ENCODE measurements at regions not wholly inside any gene's neighbourhood (a gene's known extent, or its start where the extent isn't known, plus 50 kb on each side); places are given as distances from the start of the nearest gene placed in this dataset.
A peak's percentile ranks its signal among the peaks of the same experiment; 100 is the strongest.

DNA sequence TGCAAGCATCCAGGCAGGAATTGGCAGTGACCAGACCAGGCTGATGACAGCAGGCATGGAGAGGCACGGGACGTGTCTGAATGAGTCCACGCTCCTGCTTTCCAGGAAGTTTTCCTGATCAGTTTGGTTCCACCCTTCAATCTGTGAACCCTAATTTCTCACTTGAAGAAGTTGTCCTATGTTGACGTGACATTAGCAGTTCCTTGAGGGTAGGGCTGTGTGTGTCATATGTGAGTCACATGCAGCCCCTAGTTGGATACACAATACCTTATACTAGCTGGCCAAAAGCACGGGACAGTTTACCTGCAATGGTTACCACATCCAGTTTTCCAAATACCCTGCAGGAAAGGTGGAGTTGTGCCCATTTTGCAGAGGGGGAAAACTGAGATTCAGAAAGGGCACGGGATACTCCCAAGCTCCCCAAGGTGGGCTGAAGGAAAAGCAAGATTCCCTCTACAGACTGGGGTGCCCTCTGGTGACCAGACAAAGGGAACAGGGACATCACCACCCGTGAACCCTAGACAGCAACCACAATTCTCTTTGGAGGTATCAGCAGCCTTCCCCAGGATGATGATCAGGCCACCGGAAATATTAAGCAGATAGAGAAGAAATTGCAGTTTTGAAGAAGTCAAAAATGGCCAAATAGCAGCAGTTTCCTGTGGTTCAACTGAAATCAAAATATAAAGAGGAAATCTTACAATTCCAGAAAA lies 194.5 kb downstream of the PHETA1 start:
- peak; percentile 44 to 62 (median 50) for DNase-seq

DNA sequence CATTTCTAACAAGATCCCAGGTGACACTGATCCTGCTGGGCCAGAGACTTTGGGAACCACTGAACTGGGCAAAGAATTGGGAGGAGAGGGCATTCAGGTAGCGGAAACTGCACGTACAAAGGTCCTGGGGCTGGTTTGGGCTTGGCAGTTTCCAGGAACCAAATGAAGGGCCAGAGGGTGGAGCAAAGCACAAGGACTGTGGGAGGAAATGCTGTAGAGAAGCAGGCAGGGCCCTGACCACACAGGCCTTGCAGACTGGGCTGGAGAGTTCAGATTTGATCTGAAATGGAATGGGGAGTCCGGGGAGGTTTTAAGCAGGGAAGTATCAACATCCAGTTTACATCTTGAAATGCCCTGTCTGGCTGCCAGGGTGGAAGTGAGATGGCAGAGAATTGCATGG lies 195.1 kb downstream of the PHETA1 start:
- DNase-seq: peak in 2 of 3 donors; percentile 16 to 37

DNA sequence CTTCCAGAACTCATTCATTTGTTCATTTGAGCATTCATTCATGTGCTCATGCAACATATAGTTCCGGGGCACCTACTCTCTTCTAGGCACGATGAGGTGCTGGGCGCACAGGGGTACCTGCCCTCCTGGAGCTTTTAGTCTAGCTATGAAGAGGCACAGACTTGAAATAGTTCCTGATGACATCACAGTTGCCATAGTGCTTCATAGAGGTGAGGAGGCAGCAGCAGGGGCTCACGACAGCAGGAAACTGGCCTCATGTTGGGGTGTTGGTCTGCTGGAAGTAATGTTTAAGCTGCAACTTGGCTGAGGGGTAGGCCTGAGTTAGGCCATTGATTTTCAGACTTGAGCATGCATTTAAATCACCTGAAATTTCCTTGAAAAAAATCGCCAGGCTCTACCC lies 195.5 kb downstream of the PHETA1 start:
- no peak for DNase-seq

DNA sequence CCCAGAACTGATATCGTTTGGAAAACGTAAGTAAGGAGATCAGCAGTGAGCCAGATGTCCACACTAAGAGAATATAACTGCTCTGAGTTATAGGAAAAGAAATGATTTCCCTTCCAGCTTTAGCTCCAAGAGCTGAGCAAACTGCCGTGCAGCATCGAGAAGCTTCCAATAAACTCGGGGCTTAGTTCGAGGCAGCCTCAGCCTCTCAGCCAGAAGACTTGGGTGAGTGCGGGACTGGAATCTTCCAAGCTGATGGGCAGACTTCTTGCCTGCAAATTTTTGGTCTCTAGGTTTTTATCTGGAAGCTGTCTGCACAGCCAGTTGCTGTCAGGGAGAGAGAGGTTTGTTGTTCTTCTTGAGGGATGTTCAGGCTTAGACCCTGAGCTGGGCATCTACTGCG lies 196.1 kb downstream of the PHETA1 start:
- DNase-seq: no peak

DNA sequence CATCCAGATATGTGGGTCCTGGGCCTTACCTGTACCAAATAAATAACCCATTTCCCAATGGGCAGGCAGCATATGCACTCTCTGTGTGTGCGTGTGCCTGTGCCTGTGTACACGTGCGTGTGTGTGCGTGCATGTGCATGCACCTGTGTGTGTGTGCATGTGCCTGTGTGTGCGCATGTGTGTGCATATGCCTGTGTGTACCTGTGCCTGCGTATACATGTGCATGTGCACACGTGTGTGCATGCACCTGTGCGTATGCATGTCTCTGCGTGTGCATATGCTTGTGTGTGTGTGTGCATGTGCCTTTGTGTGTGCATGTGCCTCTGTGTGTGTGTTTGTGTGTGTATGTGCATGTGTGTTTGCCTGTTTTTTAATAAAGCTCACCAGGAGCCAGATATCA lies 197.1 kb downstream of the PHETA1 start:
- DNase-seq: no peak

DNA sequence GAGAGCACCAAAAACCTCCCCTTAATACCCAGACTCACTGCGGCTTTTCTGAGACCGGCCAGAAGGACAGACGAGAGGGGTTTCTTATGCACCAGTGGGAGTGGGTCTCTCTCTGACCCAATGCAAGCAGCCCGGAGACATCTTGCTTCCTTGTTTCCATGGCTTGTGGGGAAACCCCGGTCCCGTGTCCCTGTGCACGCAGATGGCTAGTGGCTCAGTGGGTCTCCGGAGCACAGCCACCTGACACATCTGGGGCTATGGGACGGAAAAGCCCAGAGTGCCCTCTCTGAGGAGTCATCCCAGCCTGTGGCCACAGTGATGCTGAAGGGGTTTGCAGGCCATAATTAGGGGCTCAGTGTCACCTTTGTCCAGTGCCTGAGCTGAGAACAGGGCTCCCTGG lies 197.6 kb downstream of the PHETA1 start:
- DNase-seq: peak; percentile 57 to 73 (median 60)

DNA sequence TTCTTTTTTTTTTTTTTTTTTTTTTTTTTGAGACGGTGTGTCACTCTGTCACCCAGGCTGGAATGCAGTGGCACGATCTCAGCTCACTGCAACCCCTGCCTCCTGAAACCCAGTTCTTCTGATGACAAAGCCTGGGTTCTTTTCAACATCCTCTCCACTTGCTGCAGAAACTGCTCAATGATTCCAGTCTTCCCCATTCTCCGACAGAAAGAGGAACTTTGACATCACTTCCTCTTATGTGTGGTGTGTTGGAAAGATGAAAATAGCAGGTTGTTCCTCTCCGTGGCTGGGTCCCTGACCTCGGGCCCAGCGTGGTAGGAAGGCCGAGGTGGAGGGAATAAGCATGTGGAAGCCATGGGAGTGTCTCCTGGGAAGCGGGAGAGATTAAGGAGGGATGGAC lies 198.4 kb downstream of the PHETA1 start:
- peak; percentile 87 to 97 (median 95) for DNase-seq

DNA sequence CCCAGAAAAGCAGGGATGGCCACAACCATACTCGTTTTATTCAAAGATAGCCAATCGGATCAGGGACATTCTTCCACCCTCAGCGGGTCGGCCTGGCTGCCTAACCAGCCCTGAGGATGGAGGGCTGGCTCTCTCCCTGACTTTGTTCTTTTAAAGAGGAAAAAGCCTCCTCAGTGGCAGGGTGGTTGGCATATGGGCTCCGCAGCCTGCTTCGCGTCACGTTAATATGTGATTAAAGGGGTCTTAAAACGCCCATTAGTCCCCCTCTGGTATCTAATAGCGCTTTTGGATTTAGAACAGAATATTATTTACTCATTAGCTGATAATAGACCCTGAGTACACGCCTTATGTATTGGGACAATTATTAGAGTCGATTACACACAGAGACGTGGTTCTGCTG lies 199.4 kb downstream of the PHETA1 start:
- no peak for DNase-seq

DNA sequence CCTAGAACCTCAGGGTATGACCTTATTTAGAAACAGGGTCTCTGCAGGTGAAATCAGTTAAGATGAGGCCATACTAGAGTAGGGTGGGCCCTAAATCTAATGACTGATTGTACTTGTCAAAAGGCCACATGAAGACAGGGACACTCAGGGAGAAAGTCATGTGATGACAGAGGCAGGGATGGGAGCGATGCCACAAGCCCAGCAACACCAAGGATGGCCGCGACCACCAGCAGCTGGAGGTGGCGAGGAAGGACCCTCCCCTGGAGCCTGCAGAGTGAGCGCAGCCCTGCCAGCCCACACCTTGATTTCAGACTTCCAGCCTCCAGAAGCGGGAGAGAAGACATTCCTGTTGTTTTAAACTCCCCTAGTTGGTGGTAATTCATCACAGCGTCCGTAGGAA lies 199.9 kb downstream of the PHETA1 start:
- DNase-seq: no peak

DNA sequence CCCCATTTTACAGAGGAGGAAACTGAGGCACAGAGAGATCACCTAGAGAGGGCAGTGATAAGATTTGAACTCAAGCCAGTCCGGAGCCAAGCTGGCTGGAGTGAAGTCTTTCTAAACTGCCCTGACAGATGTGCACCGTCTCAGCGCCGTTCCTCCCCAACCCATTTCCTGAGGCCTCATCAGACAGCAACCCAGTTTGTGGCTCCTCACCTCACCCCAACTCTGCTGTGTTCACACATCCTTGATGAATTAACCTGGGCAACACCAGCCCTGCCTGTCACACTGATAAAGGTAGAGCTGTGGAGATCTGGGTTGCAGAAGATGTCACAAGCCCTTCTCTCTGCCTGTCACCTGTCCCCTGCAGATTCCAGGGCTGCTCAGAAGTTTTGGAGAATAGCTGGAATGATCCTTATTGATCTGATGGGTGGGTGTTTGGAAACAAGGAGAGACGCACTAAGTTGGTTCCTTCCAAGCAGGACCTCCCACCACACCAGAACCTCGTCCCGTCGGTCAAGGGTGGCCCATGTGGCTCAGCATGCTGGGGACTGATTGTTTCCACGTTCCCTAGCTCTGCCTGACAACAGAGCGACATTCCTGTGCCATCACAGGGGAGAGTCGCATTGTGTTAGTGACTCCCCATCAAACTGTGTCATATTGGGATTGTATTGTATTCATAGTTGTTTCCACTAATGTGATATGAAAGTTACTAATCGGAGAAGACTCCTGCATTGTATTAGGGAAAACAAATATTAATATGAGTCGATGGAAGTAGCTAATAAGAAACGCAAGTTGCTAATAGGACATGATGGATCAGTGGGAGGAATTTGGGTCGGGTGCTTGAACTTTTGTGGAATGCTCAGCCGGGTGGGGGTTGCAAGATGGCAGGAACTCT lies 200.6 kb downstream of the PHETA1 start:
- no peak for DNase-seq

DNA sequence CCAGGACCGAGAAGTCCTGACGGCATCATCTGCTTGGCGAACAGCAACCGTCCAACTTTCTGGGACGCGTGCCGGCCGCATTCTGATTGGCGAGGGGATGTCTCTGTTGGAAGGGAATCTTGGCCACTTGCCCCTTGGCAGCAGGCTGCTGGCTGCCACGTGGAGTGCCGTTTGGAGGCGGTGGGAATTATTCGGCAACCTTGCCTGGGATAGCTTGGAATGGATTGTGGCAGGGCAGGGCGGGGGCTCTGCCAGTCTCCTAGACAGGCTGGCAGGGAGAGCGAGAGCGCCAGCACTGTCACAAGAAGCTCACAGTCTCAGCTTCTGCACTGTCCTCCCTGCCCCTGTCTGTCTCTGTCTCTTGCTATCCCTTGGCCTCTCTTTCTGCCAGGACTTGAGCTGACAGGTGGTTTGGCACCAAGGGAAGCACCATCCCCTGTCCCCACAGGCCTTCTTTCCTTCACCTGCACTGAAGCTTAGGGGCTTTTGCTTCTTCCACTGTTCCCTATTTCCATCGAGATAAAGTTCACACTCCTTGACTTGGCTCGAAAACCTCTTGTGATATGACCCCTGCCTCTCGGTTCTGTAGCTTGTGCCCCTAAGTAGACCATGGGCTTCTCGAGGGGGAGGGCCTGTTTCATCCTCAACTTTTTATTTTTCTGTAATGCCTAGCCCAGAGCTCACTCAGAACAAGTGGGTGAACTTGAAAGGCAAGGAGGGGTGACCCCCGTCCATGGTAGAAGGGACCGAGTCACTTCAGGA lies 201.9 kb downstream of the PHETA1 start:
- no peak for DNase-seq

DNA sequence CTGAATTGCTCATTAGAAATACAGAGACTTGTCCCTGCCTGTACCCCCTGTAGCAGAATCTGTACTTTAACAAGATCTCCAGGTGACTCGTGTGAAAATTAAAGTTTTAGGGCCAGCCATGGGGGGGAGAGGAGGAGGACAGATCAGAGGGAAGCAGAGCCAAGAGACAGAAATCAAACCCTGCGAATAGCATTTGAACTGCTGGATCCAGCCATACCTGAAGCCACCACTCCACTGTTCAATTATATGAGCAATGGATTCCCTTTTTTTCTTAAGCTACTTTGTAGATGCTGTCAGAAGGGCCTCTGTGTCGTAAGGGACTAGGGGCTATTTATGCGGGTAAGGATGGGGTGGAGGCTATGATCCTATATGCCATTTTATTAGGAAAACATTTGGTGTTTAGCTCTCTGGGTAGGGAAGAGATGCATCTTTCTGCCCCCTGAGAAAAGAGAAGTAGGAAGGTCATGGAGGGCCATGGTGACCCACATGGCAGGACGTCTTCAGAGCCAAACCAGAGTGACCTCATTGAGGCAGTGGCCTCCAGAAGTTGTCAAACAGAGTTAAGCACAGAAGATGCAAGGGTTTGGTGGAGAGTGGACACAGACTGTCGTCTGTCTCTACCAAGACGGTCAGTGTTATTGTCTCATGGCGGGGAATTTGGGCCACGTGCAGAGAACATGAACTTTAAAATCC lies 203.9 kb downstream of the PHETA1 start:
- peak in 1 of 3 donors; percentile 15 for DNase-seq

DNA sequence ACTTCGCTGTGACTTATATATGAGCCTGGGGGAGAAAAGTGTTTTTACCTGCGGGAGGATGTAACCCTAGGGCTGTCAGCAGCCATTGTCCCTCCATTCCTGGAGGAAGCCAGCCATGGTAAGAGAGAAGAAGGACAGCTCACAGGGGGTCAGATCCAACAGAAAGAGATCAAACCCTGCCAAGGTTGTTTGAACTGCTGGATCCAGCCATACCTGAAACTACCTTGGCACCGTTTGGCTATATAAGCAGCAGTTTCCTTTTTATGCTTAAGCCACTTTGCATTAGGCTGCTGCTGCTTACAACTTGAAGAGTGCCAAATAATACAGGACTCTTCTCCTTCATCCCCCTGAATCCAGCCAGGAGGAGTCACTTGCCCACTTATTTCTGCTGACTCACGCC lies 205.5 kb downstream of the PHETA1 start:
- DNase-seq: no peak

DNA sequence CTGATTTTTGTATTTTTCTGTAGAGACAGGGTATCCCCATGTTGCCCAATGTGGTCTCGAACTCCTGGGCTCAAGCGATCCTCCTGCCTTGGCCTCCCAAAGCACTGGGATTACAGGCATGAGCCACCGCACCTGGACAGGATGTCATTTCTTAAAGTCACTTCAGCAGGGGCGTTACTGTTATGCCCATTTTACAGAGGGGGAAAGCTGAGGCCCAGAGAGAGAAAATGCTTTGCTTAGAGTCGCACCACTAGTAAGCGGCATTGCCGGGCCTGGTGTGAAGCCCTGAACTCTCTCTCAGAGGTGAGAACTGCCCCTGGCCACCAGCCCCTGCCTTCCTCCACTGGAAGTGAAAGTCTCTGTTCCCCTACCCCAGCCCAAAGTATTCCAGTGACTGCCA lies 207.0 kb downstream of the PHETA1 start:
- no peak for DNase-seq

DNA sequence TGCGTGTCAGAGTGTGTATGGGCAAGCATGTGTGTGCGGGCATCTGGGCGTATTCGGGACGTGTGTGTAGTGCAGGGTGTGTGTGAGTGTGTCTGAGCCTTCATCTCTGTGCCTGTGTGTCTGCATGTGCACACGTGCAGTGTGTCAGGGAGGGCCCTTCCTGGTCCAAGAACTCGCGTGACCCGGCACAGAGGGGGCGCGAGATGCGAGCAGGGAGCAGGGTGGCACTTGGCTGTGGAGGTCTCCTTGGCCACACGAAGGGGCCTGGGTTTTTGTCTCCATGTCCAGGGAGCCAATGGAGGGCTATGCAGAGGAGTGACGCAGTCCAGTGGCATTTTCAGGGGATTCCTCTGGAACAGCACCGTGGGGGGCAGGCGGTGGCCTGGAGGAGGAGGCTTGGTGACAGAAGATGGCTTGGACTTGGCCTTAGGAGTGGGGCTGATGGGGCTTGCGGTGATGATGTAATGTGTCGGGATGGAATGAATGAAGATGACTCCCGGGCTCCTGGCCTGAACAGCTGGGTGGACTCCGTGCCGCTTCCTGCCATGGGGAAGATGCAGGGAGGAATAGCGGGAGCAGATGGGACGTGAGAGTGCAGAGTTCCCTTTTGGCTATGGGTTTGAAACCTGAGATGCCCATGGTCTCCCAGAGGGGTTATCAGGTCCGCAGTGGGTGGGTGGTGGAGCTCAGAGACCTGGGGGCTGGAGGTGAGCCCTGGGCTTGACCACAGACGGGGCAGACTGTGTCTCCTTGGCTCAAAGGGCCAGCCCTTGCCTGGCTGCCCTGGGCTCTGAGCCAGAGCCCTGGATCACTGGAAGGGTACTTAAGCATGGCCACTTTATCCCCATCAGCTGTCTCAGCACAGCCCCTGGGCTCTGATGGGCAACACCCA lies 208.3 kb downstream of the PHETA1 start:
- no peak for DNase-seq

DNA sequence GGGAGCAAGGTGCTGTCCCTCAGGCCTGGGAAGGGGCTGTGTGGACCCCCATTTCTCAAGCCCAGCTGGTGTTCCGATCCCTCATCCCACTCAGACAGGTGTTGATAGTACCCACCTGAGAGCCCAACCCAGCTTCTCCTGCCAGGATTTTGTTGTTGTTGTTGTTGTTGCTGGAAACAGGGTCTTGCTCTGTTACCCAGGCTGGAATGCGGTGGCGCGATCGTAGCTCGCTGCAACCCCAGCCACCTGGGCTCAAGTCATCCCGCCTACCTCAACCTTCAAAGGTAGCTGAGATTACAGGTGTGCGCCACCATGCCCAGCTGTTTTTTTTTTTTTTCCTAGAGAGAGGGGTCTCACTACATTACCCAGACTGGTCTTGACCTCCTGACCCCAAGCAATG lies 209.9 kb downstream of the PHETA1 start:
- no peak for DNase-seq

DNA sequence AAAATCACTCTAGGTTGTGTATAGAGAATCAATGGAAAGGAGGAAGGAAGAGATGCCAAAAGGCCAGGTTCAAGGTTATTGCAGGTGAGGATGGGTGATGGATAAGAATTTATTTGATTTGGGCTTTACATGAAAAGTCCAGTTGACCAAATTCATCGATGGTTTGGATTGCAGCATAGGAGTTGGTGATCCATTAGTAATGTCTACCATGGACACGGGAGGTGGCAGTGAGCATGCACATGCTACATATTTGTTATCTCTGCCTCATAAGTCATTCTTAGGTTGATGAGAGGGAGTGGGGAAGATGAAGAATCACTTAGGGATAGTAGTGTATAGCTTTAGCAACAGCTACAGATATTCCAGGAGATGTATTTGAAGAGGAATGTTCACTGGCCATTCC lies 211.4 kb downstream of the PHETA1 start:
- no peak for DNase-seq

DNA sequence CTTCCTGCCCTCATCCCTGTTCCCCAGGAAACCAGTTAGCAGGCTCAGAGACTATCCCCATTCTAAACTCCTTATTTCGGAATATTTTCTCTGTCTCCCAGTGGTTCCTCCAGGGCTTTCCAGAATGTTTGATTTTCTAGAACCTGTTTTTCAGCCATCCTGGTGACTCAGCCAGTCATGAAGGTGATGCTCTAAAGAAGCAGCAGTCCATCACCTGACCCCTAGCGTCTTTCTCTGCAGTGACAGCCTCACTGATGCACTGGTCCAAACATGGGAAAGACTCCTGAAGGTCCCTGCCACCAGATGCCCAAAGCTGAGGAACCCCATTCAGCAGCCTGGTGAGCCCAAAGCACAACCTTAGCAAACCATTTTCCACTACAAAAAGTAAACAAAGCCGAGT lies 212.6 kb downstream of the PHETA1 start:
- no peak for DNase-seq

DNA sequence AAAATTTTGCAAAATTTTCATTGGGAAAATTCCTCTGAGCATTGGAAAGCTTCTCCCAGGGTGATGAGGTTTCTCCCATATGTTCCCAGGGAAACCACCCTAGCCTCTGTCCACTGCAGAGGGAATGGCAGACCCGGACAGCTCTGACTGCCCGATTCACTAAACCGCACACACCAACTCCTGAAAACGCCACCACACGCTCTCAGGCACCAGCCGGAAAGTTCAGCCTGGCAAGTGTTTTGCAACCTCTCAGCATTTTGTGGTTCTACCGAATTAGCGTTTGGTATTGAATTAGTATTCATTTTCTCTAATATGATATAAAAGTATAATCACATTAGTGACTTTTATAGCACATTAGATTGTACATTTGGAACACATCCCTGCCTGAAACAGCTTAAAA lies 213.4 kb downstream of the PHETA1 start:
- DNase-seq: peak in 2 of 3 donors; percentile 19 to 20

DNA sequence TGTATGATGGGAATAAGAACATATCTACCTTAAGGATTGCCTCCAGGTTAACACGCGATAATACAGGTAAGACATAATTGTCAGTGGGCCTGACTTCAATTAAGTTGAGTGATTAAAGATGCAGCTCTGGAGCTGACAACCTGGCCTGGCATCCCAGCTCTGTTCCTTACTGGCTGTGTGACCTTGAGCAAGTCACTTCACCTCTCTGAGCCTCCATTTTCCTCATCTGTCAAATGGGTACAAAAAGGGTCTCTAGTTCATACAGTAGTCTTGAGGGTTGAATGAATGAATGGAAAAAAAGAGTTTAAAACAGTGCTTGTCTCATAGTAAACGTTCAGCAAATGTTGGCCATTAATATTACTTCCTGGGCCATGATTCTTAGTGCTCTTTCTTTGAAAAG lies 213.9 kb downstream of the PHETA1 start:
- no peak for DNase-seq

DNA sequence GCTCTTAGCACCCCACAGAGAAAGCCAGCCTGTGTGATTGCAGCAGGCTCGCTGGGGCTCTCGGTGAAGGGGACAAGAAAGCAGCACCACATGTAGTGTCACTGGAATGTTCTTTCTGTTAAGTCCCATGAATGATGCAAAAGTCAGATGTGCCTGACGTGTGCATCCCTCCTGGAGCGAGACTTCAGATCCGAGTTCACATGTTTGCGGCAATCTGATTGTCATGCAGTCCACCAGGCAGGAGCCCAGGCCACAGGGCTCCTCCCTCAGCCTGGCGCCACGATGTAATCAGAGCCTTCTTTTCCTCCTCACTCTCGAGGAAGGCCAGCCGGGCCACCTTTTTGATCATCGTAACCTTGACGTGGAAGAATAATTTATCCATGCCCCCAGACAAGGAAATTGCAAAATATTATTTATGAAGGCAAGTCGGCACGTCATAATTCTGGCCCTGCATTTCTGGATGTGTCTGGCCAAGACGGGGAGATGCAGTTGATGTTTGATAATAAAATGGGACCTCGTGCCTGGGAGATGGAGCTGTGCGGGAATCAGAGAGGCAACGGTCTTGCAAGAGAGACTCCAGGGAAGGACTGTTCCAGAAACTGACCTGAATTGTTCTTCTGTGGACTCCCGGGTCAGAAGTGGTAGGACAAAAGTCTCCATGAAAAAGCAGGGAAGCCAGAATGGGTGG lies 214.6 kb downstream of the PHETA1 start:
- no peak for DNase-seq

Data from suppressor macrophage treated with lipopolysaccharide for 1 hour (primary cell).